PC-9 (cell line): ENCODE measurements at regions not wholly inside any gene's neighbourhood (a gene's known extent, or its start where the extent isn't known, plus 50 kb on each side); places are given as distances from the start of the nearest gene placed in this dataset.

Experiments
- BruUV-seq: library from RNA; stranded (reverse); fragments of 400-500 nt; replicated peaks from 2 replicates; lab custom pipeline; 2021; lab: Mats Ljungman, UMichigan
- CTCF ChIA-PET: fragments of 300-600 bp; sonication (Branson Sonifier 250); formaldehyde crosslinking; loops from one replicate; lab custom pipeline; 2022; ENCODE audit warnings: antibody characterized with exemption; lab: Charles Lee
- POLR2A ChIA-PET: fragments of 300-600 bp; sonication (Branson Sonifier 250); formaldehyde crosslinking; loops from one replicate; lab custom pipeline; 2022; ENCODE audit warnings: antibody characterized with exemption; ENCODE audit not compliant: unreplicated experiment; lab: Charles Lee
- DNase-seq, 2 experiments: peaks; one replicate each; pipeline versions ENCODE4 v3.0.0 to v3.0.0-alpha.2; 2015 to 2022; ENCODE audit warnings: mixed read lengths in 1 of 2
- H2AFZ ChIP-seq: fragments of 200-600 bp; sonication (generic); 2 replicates; pipeline ENCODE4 v1.8.1; 2017; ENCODE audit warnings: antibody characterized with exemption
- H3F3A ChIP-seq: fragments of 200-600 bp; sonication (generic); 2 replicates; pipeline ENCODE4 v1.8.1; 2017; ENCODE audit warnings: antibody characterized with exemption, mild to moderate bottlenecking, low read depth; ENCODE audit not compliant: insufficient read depth
- H3K27ac ChIP-seq: fragments of 200-600 bp; sonication (generic); 2 replicates; pipeline ENCODE4 v1.6.1; 2016; ENCODE audit warnings: mixed run types
- H3K27me3 ChIP-seq: fragments of 200-600 bp; sonication (generic); 2 replicates; pipeline ENCODE4 v1.6.1; 2016; ENCODE audit warnings: low read depth, mixed run types; ENCODE audit not compliant: insufficient read depth
- H3K36me3 ChIP-seq: fragments of 200-600 bp; sonication (generic); 2 replicates; pipeline ENCODE4 v1.6.1; 2016; ENCODE audit warnings: low read depth, mixed run types
- H3K4me1 ChIP-seq: fragments of 200-600 bp; sonication (generic); replicated peaks from 2 replicates; pipeline ENCODE4 v1.6.1; 2016; ENCODE audit warnings: mixed run types; ENCODE audit not compliant: insufficient read depth
- H3K4me2 ChIP-seq: fragments of 200-600 bp; sonication (generic); 2 replicates; pipeline ENCODE4 v1.6.1; 2017; ENCODE audit warnings: mixed run types
- H3K4me3 ChIP-seq: fragments of 200-600 bp; sonication (generic); 2 replicates; pipeline ENCODE4 v1.6.1; 2016; ENCODE audit warnings: mixed run types
- H3K79me2 ChIP-seq: fragments of 200-600 bp; sonication (generic); 2 replicates; pipeline ENCODE4 v1.6.1; 2017; ENCODE audit warnings: low read depth, mixed run types
- H3K9me2 ChIP-seq: fragments of 200-600 bp; sonication (generic); 2 replicates; pipeline ENCODE4 v1.8.1; 2017; ENCODE audit warnings: mild to moderate bottlenecking; ENCODE audit not compliant: insufficient read depth
- H3K9me3 ChIP-seq: fragments of 200-600 bp; sonication (generic); 2 replicates; pipeline ENCODE4 v1.8.1; 2016; ENCODE audit warnings: low read depth; ENCODE audit not compliant: insufficient read depth
- H4K20me1 ChIP-seq: fragments of 200-600 bp; sonication (generic); 2 replicates; pipeline ENCODE4 v1.8.1; 2017; ENCODE audit not compliant: insufficient read depth
- EZH2 ChIP-seq: fragments of 200-600 bp; sonication (generic); IDR thresholded peaks from 2 replicates; pipeline ENCODE4 v1.8.0; 2017; ENCODE audit warnings: antibody characterized with exemption, low read depth
- intact Hi-C: fragments of 100-400 bp; cut with micrococcal nuclease; formaldehyde crosslinking; loops from one replicate; pipeline ENCODE4 v1.10.0; 2022; ENCODE audit not compliant: unreplicated experiment
- TF ChIP-seq, protein P1 (sequence below): fragments of 200-600 bp; sonication (generic); conservative IDR thresholded peaks from 2 replicates; pipeline ENCODE4 v1.6.1; 2017; ENCODE audit warnings: mixed run types, antibody characterized with exemption, mild to moderate bottlenecking, moderate library complexity

DNA sequence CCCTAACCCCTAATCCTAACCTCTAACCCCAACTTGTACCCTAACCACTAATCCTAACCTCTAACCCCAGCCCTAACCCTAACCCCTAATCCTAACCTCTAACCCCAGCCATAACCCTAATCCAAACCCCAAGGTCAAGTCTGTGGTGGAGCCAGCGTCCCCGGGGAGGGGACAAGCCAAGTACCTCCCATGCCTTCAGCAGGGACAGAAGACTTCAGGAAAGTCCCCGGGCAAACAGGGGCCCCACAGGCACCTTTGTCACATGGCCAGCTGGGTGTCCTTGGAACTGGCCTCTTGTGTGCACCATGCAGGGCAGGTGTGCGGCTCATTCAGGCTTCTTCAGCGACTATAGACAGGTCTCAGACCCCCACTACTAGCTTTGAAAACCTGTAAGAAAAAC is 555.8 kb downstream of the BRD1 start:
- Histone ChIP-seq H3K27ac (no peak overlapping the region), H3K4me2 (no peak overlapping the region), H3K4me3 (no peak overlapping the region), H3K9me3 (no peaks in the 10 kb centered on the region), H4K20me1 (peaks cover 5% of the 10 kb centered on the region; the same call in 1 of the 2 replicates), H3F3A (no peaks in the 10 kb centered on the region), H3K79me2 (no peaks in the 10 kb centered on the region), H2AFZ (no peak overlapping the region), H3K27me3 (peaks cover 93% of the 10 kb centered on the region), H3K9me2 (no peaks in the 10 kb centered on the region), H3K36me3 (no peaks in the 10 kb centered on the region), H3K4me1 (no peaks in the 10 kb centered on the region)
- no peak for TF ChIP-seq EZH2
- TF ChIP-seq, protein P1, sequence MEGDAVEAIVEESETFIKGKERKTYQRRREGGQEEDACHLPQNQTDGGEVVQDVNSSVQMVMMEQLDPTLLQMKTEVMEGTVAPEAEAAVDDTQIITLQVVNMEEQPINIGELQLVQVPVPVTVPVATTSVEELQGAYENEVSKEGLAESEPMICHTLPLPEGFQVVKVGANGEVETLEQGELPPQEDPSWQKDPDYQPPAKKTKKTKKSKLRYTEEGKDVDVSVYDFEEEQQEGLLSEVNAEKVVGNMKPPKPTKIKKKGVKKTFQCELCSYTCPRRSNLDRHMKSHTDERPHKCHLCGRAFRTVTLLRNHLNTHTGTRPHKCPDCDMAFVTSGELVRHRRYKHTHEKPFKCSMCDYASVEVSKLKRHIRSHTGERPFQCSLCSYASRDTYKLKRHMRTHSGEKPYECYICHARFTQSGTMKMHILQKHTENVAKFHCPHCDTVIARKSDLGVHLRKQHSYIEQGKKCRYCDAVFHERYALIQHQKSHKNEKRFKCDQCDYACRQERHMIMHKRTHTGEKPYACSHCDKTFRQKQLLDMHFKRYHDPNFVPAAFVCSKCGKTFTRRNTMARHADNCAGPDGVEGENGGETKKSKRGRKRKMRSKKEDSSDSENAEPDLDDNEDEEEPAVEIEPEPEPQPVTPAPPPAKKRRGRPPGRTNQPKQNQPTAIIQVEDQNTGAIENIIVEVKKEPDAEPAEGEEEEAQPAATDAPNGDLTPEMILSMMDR: no peak
- BruUV-seq: no TSS peak
- intact Hi-C loops: no loop called here
- POLR2A ChIA-PET: no interaction called here
- CTCF ChIA-PET: no interaction called here
- DNase-seq: no peak

DNA sequence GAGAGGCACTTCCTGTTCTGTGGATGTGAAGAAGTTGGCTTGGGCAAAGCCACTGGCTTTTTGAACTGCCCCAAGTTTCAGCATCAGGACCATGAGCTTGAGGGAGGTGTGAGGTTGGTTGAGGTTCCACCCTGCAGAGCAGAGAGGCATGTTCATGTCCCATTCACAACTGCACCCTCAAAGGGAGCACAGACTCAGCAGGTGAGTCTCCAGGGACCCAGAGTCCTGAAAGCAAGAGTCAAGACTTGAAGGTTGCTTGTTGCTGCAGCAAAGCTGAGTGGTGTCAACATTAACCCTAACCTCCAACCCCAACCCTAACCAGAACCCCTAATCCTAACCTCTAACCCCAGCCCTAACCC is 556.3 kb downstream of the BRD1 start:
- Histone ChIP-seq H3K9me2 (no peaks in the 10 kb centered on the region), H3F3A (no peaks in the 10 kb centered on the region), H3K4me3 (no peak overlapping the region), H3K9me3 (no peaks in the 10 kb centered on the region), H2AFZ (no peak overlapping the region), H4K20me1 (peaks cover 5% of the 10 kb centered on the region; the same call in 1 of the 2 replicates), H3K4me2 (no peak overlapping the region), H3K79me2 (no peaks in the 10 kb centered on the region), H3K27ac (no peak overlapping the region), H3K4me1 (no peaks in the 10 kb centered on the region), H3K36me3 (no peaks in the 10 kb centered on the region), H3K27me3 (peaks cover 93% of the 10 kb centered on the region)
- ChIA-PET POLR2A (no interaction called here), CTCF (no interaction called here)
- no peak for TF ChIP-seq EZH2
- TF ChIP-seq, protein P1: no peak
- no TSS peak for BruUV-seq
- intact Hi-C loops: no loop called here
- DNase-seq: no peak

DNA sequence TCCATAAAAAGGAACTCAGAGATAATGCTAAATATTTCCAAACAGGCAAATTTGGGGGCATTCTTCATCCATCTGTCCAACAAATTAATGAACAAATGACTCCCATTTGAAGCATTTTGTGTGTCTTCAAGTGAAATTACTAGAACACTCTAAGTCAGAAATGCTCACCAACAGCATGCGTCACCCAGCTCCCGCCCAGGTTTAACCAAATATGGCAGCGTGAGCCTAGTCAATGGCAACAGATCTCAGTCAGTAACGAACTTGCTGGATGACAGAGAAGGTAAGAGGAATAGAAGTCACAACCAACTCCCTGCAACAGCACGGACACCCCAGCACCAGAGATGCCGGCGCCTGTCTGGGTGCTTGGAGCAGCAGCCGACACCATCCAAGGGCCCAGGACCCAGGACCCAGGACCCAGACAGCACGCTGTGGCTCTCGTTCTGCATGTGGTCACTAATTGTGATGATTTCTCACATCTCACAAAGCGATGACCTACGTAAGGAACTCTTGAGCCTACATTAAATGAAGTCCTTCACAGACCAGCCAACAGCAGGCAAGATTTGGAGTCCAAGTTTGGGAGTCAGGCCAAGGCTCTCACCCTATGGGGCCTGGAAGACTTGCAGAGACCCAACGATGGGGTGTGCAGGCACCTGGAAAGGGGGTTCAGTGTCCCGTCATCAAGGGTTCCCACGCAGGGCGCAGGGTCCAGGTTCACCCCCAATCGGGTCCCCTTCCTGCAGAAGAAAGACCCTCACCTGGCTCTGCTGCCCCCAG is 556.9 kb downstream of the BRD1 start:
- H3K4me3 ChIP-seq: no peak overlapping the region
- intact Hi-C loops: no loop called here

More for the DNA sequence above, 556.9 kb downstream of the BRD1 start:
- no peaks in the 10 kb centered on the region for H3K36me3 ChIP-seq
- no peak overlapping the region for H3K4me2 ChIP-seq
- H3K9me2 ChIP-seq: no peaks in the 10 kb centered on the region
- no TSS peak for BruUV-seq
- no peak overlapping the region for H3K27ac ChIP-seq
- H3F3A ChIP-seq: no peaks in the 10 kb centered on the region
- no peak for TF ChIP-seq EZH2
- TF ChIP-seq, protein P1: no peak
- no peak overlapping the region for H2AFZ ChIP-seq
- H3K9me3 ChIP-seq: no peaks in the 10 kb centered on the region
- DNase-seq: no peak
- no peaks in the 10 kb centered on the region for H3K4me1 ChIP-seq
- no peaks in the 10 kb centered on the region for H3K79me2 ChIP-seq
- ChIA-PET POLR2A (no interaction called here), CTCF (no interaction called here)
- H3K27me3 ChIP-seq: peaks cover 89% of the 10 kb centered on the region
- peaks cover 5% of the 10 kb centered on the region; the same call in 1 of the 2 replicates for H4K20me1 ChIP-seq
